KMS-11 (cell line): ENCODE measurements at regions not wholly inside any gene's neighbourhood (a gene's known extent, or its start where the extent isn't known, plus 50 kb on each side); places are given as distances from the start of the nearest gene placed in this dataset.

Source experiments
- H2AFZ ChIP-seq: fragments of 200-600 bp; sonication (generic); 2 replicates; pipeline ENCODE4 v1.6.1; 2016; ENCODE audit warnings: antibody characterized with exemption, mixed run types, low read depth
- H3K27ac ChIP-seq: fragments of 200-600 bp; sonication (generic); 2 replicates; pipeline ENCODE4 v1.6.1; 2016; ENCODE audit warnings: mild to moderate bottlenecking, mixed run types
- H3K27me3 ChIP-seq: fragments of 200-600 bp; sonication (generic); 2 replicates; pipeline ENCODE4 v1.6.1; 2017; ENCODE audit warnings: mild to moderate bottlenecking, low read depth, mixed run types, moderate library complexity; ENCODE audit not compliant: insufficient read depth
- H3K36me3 ChIP-seq: fragments of 200-600 bp; sonication (generic); 2 replicates; pipeline ENCODE4 v1.6.1; 2017; ENCODE audit warnings: mild to moderate bottlenecking, mixed run types; ENCODE audit not compliant: insufficient read depth
- H3K4me1 ChIP-seq: fragments of 200-600 bp; sonication (generic); 2 replicates; pipeline ENCODE4 v1.6.1; 2016; ENCODE audit warnings: mild to moderate bottlenecking, low read depth, mixed run types; ENCODE audit not compliant: poor library complexity, severe bottlenecking
- H3K4me2 ChIP-seq: fragments of 200-600 bp; sonication (generic); 2 replicates; pipeline ENCODE4 v1.7.0; 2016; ENCODE audit warnings: mild to moderate bottlenecking, mixed run types
- H3K4me3 ChIP-seq: fragments of 200-600 bp; sonication (generic); IDR thresholded peaks from 2 replicates; pipeline ENCODE4 v1.6.1; 2017; ENCODE audit warnings: low read depth, low read length, mixed read lengths; ENCODE audit not compliant: insufficient read depth
- H3K79me2 ChIP-seq: fragments of 200-600 bp; sonication (generic); 2 replicates; pipeline ENCODE4 v1.6.1; 2016; ENCODE audit warnings: low read depth, mixed run types; ENCODE audit not compliant: insufficient read depth
- H3K9ac ChIP-seq: fragments of 200-600 bp; sonication (generic); 2 replicates; pipeline ENCODE4 v1.6.1; 2016; ENCODE audit warnings: mild to moderate bottlenecking, mixed run types
- H4K20me1 ChIP-seq: fragments of 200-600 bp; sonication (generic); 2 replicates; pipeline ENCODE4 v1.6.1; 2016; ENCODE audit warnings: mild to moderate bottlenecking, mixed run types; ENCODE audit not compliant: insufficient read depth
- CTCF ChIP-seq: fragments of 200-600 bp; sonication (generic); conservative IDR thresholded peaks from 2 replicates; pipeline ENCODE4 v1.6.1; 2017; ENCODE audit warnings: low read depth, mild to moderate bottlenecking, antibody characterized with exemption, low read length, moderate library complexity, mixed read lengths

GRCh38 chr1:36722871-36723270 is 240.2 kb upstream of the CSF3R start:
- Histone ChIP-seq H3K27me3 (peaks cover 33% of the 10 kb centered on the region; the same call in 1 of the 2 replicates), H4K20me1 (no peaks in the 10 kb centered on the region), H3K4me1 (no peaks in the 10 kb centered on the region), H2AFZ (no peak overlapping the region), H3K9ac (no peak overlapping the region), H3K36me3 (no peaks in the 10 kb centered on the region), H3K4me2 (no peak overlapping the region), H3K4me3 (no peak overlapping the region), H3K27ac (no peak overlapping the region), H3K79me2 (no peaks in the 10 kb centered on the region)
- no peak for TF ChIP-seq CTCF

DNA sequence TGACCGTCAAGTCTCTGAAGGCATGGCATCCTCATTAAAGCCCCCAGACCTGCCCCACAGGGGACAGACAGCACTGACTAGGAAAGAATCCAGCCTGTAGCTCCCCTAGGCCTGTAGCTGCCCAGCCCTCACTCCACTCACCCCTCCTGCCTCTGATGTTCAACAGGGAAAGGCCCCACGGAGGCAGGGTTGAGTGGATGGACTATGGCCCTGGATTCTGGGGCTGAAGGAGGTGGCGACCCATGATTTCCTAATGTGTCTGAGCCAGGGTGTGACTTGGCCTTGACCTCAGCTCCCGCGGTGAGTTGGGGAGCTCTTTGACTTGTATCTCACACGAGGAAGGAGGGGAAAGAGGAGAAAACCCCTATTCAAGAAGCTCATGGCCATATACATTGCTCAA is 238.5 kb upstream of the CSF3R start:
- no peaks in the 10 kb centered on the region for H3K79me2 ChIP-seq
- no peaks in the 10 kb centered on the region for H3K36me3 ChIP-seq
- no peak overlapping the region for H3K27ac ChIP-seq
- TF ChIP-seq CTCF = no peak
- H4K20me1 ChIP-seq = no peaks in the 10 kb centered on the region
- H3K27me3 ChIP-seq = peaks cover 36% of the 10 kb centered on the region; the same call in 1 of the 2 replicates
- H3K4me3 ChIP-seq = no peak overlapping the region
- H2AFZ ChIP-seq = no peak overlapping the region
- H3K4me1 ChIP-seq = no peaks in the 10 kb centered on the region
- no peak overlapping the region for H3K4me2 ChIP-seq
- H3K9ac ChIP-seq = no peak overlapping the region

DNA sequence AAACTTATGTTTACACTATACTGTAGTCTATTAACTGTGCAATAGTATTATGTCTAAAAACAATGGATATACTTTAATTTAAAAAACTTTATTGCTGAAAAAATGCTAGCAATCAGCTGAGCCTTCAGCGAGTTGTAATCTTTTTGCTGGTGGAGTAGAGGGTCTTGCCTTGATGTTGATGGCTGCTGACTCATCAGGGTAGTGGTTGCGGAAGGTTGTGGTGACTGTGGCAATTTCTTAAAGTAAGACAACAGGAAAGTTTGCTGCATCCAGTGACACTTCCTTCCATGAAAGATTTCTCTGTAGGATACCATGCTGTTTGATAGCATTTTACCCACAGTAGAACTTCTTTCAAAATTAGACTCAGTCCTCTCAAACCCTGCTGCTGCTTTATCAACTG is 234.7 kb upstream of the CSF3R start:
- Histone ChIP-seq H2AFZ (no peak overlapping the region), H4K20me1 (no peaks in the 10 kb centered on the region), H3K36me3 (no peaks in the 10 kb centered on the region), H3K4me1 (no peaks in the 10 kb centered on the region), H3K9ac (no peak overlapping the region), H3K4me2 (no peak overlapping the region), H3K27ac (no peak overlapping the region), H3K27me3 (peaks cover 56% of the 10 kb centered on the region; the same call in 1 of the 2 replicates), H3K79me2 (no peaks in the 10 kb centered on the region), H3K4me3 (no peak overlapping the region)
- no peak for TF ChIP-seq CTCF

DNA sequence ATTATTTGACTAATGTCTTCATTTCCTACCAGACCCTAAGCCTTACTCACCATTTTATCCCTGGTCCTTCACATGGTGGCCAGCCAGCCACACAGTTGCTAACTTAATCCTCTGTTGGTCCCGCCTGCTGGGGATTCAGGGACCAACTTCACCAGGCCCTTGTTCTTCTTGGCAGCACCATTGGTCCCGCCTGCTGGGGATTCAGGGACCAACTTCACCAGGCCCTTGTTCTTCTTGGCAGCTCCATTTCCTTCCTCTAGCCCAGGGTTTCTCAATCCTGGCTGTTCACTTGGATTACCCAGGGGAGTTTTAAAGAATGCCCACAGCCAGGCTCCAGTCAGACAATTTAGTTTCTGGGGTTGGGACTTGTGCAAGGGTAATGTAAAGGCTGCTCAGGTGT is 233.1 kb upstream of the CSF3R start:
- Histone ChIP-seq H3K4me3 (no peak overlapping the region), H3K27ac (no peak overlapping the region), H3K4me2 (no peak overlapping the region), H3K4me1 (no peaks in the 10 kb centered on the region), H3K36me3 (no peaks in the 10 kb centered on the region), H3K9ac (no peak overlapping the region), H3K27me3 (peaks cover 58% of the 10 kb centered on the region; the same call in 1 of the 2 replicates), H4K20me1 (no peaks in the 10 kb centered on the region), H3K79me2 (no peaks in the 10 kb centered on the region), H2AFZ (no peak overlapping the region)
- TF ChIP-seq CTCF = no peak
